ENCODE measurements at regions not wholly inside any gene's neighbourhood (a gene's known extent, or its start where the extent isn't known, plus 50 kb on each side); places are given as distances from the start of the nearest gene placed in this dataset.

DNA sequence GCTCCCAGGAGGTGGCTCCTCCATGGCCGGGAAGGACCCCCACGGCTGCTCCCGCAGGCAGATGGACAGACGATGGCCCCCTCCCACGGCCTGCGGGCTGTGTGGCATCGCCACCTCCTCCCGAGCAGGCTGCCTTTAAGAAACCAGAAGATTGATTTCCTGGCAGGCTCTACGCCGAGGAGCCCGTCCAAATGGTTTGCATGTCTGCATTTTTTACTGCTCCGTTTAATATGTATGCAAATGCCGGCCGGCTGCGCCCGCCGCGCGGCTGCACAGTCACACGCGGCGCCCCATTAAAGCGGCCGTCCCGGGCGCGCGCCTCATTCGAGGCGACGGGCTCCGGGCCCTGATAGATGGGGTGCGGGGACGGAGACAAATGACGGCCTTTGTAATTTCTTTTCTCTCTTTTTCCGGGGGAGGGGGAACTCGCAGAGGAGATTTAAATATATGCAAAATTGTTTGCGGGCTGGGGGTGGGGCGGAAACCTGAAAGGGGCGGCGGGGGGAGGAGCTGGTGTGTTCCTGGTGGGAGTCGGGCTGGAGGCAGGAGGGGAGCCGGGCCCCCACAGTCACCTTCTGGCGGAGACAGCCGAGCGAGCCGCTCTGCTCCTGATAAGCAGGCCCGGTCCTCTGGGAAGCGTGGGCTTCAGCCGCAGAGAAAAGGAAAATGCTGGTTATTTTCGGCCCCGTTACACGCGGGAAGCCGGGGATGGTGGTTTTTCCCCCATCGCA is 158.7 kb upstream of the IER5L start:
- TF ChIP-seq POLR2A (IDR thresholded peaks at IDR 0.05) (no peak), EP300 (IDR thresholded peaks at IDR 0.05) (no peak)
